ENCODE measurements at regions not wholly inside any gene's neighbourhood (a gene's known extent, or its start where the extent isn't known, plus 50 kb on each side); places are given as distances from the start of the nearest gene placed in this dataset.
"Not testable (repeated sequence)": the region's sequence is repeated elsewhere in the genome, so short reads cannot be mapped to it uniquely, and the experiment has no call there.

DNA sequence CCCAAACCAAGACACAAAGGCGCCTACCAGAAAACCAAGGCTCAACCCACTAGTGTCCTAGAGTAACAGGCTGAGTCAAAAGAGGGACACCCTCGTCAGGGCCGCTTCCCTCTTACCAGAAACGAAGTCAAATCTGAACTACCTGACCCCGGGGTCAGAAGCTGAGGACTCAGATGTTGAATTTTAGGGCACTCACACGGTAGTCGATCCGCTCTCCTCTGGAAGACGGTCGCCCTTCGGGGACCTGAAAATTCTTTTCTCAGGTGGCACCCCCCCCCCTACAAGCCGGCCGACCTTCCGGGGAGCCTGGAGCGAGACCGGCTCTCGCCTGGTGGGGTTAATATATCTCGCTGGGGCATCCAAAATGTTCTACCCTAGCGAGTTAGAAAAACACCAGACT, 121.1 kb upstream of the KCNJ3 start:
- Mint-ChIP-seq H3K9me3 (ENCODE audit: insufficient read depth) (no peaks in the 10 kb centered on the region), H3K27me3 (no peaks in the 10 kb centered on the region), H3K4me1 (no peaks in the 10 kb centered on the region), H3K4me3 (no peak overlapping the region), H3K27ac (no peak overlapping the region)
- H3K27me3 ChIP-seq (replicated peaks in 1 of 4; ENCODE audit: control extremely low read depth in 1 of 4, control insufficient read depth in 3 of 4, insufficient read depth in 4 of 4, low read length in 3 of 4) = no peaks in the 10 kb centered on the region
- POLR2A ChIA-PET = no interaction called here
- H3K27ac ChIP-seq (ENCODE audit: low read length in 2 of 2) = no peak overlapping the region
- H3K9me3 ChIP-seq (ENCODE audit: control extremely low read depth in 1 of 3, control insufficient read depth in 2 of 3, insufficient read depth in 1 of 3, low read length in 2 of 3) = peaks cover 0 to 9% (median 0%) of the 10 kb centered on the region in 3 donors
- no peaks in the 10 kb centered on the region for H4K20me1 ChIP-seq (ENCODE audit: control insufficient read depth, insufficient read depth, low read length, poor library complexity, severe bottlenecking)
- CTCF ChIA-PET = no interaction called here
- H3K79me2 ChIP-seq (ENCODE audit: control insufficient read depth, insufficient read depth, low read length) = no peaks in the 10 kb centered on the region
- no peak overlapping the region for H2AFZ ChIP-seq (ENCODE audit: insufficient read depth, low read depth, low read length, poor library complexity, severe bottlenecking)
- no peaks in the 10 kb centered on the region for H3K4me1 ChIP-seq (ENCODE audit: control insufficient read depth in 2 of 2, insufficient read depth in 2 of 2, low read length in 2 of 2)
- intact Hi-C loops (cut with micrococcal nuclease) = no loop called here
- no peaks in the 10 kb centered on the region for H3K36me3 ChIP-seq (replicated peaks in 1 of 2; ENCODE audit: control extremely low read depth in 1 of 2, control insufficient read depth in 1 of 2, extremely low read depth in 1 of 2, insufficient read depth in 2 of 2, low read length in 1 of 2)
- no peak for TF ChIP-seq EZH2 (IDR thresholded peaks at IDR 0.05; ENCODE audit: borderline replicate concordance, insufficient read depth, low read depth, low read length, poor library complexity, severe bottlenecking)
- TF ChIP-seq, protein P1, sequence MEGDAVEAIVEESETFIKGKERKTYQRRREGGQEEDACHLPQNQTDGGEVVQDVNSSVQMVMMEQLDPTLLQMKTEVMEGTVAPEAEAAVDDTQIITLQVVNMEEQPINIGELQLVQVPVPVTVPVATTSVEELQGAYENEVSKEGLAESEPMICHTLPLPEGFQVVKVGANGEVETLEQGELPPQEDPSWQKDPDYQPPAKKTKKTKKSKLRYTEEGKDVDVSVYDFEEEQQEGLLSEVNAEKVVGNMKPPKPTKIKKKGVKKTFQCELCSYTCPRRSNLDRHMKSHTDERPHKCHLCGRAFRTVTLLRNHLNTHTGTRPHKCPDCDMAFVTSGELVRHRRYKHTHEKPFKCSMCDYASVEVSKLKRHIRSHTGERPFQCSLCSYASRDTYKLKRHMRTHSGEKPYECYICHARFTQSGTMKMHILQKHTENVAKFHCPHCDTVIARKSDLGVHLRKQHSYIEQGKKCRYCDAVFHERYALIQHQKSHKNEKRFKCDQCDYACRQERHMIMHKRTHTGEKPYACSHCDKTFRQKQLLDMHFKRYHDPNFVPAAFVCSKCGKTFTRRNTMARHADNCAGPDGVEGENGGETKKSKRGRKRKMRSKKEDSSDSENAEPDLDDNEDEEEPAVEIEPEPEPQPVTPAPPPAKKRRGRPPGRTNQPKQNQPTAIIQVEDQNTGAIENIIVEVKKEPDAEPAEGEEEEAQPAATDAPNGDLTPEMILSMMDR (IDR thresholded peaks at IDR 0.05) = no peak
- no peak overlapping the region for H3K4me3 ChIP-seq (ENCODE audit: control extremely low read depth in 1 of 5, extremely low read depth in 1 of 5, insufficient read depth in 1 of 5, low read depth in 2 of 5, low read length in 4 of 5)
- ATAC-seq (ENCODE audit: low read depth) (no peak), DNase-seq (no peak)
- WGBS (ENCODE audit: insufficient coverage) = 93% methylated on average over 19 of the region's 19 CpGs
- no peak overlapping the region for H3K9ac ChIP-seq (ENCODE audit: low read length)
- no peak overlapping the region for H3K4me2 ChIP-seq (replicated peaks; ENCODE audit: low read depth, low read length, poor library complexity, severe bottlenecking)

GRCh38 chr2:154580767-154581166, 117.7 kb upstream of the KCNJ3 start:
- Mint-ChIP-seq H3K27me3 (no peaks in the 10 kb centered on the region), H3K4me3 (no peak overlapping the region), H3K27ac (no peak overlapping the region), H3K9me3 (ENCODE audit: insufficient read depth) (no peaks in the 10 kb centered on the region), H3K4me1 (no peaks in the 10 kb centered on the region)
- Histone ChIP-seq H3K4me1 (ENCODE audit: control insufficient read depth in 2 of 2, insufficient read depth in 2 of 2, low read length in 2 of 2) (no peaks in the 10 kb centered on the region), H4K20me1 (ENCODE audit: control insufficient read depth, insufficient read depth, low read length, poor library complexity, severe bottlenecking) (no peaks in the 10 kb centered on the region), H3K4me2 (replicated peaks; ENCODE audit: low read depth, low read length, poor library complexity, severe bottlenecking) (no peak overlapping the region), H3K4me3 (ENCODE audit: control extremely low read depth in 1 of 5, extremely low read depth in 1 of 5, insufficient read depth in 1 of 5, low read depth in 2 of 5, low read length in 4 of 5) (no peak overlapping the region), H3K9ac (ENCODE audit: low read length) (no peak overlapping the region), H3K36me3 (replicated peaks in 1 of 2; ENCODE audit: control extremely low read depth in 1 of 2, control insufficient read depth in 1 of 2, extremely low read depth in 1 of 2, insufficient read depth in 2 of 2, low read length in 1 of 2) (no peaks in the 10 kb centered on the region), H3K9me3 (ENCODE audit: control extremely low read depth in 1 of 3, control insufficient read depth in 2 of 3, insufficient read depth in 1 of 3, low read length in 2 of 3) (peaks cover 0 to 9% (median 0%) of the 10 kb centered on the region in 3 donors), H3K27ac (ENCODE audit: low read length in 2 of 2) (no peak overlapping the region), H3K79me2 (ENCODE audit: control insufficient read depth, insufficient read depth, low read length) (no peaks in the 10 kb centered on the region), H2AFZ (ENCODE audit: insufficient read depth, low read depth, low read length, poor library complexity, severe bottlenecking) (no peak overlapping the region), H3K27me3 (replicated peaks in 1 of 4; ENCODE audit: control extremely low read depth in 1 of 4, control insufficient read depth in 3 of 4, insufficient read depth in 4 of 4, low read length in 3 of 4) (no peaks in the 10 kb centered on the region)
- no peak for DNase-seq
- intact Hi-C loops (cut with micrococcal nuclease) = no loop called here
- CTCF ChIA-PET = no interaction called here
- no peak for ATAC-seq (ENCODE audit: low read depth)
- TF ChIP-seq, protein P1 (IDR thresholded peaks at IDR 0.05) = no peak
- TF ChIP-seq EZH2 (IDR thresholded peaks at IDR 0.05; ENCODE audit: borderline replicate concordance, insufficient read depth, low read depth, low read length, poor library complexity, severe bottlenecking) = no peak
- WGBS (ENCODE audit: insufficient coverage) = no CpG with 5 or more reads among the region's 3 CpGs
- POLR2A ChIA-PET = no interaction called here

GRCh38 chr2:154582694-154583093, 115.8 kb upstream of the KCNJ3 start:
- CTCF ChIA-PET; H3K4me2 ChIP-seq (replicated peaks; ENCODE audit: low read depth, low read length, poor library complexity, severe bottlenecking); H3K27ac Mint-ChIP-seq; H3K9me3 ChIP-seq (ENCODE audit: control extremely low read depth in 1 of 3, control insufficient read depth in 2 of 3, insufficient read depth in 1 of 3, low read length in 2 of 3); H3K4me3 Mint-ChIP-seq; H3K4me3 ChIP-seq (ENCODE audit: control extremely low read depth in 1 of 5, extremely low read depth in 1 of 5, insufficient read depth in 1 of 5, low read depth in 2 of 5, low read length in 4 of 5); H3K27me3 ChIP-seq (replicated peaks in 1 of 4; ENCODE audit: control extremely low read depth in 1 of 4, control insufficient read depth in 3 of 4, insufficient read depth in 4 of 4, low read length in 3 of 4); POLR2A ChIA-PET; DNase-seq; H3K9me3 Mint-ChIP-seq (ENCODE audit: insufficient read depth); H3K9ac ChIP-seq (ENCODE audit: low read length); intact Hi-C loops (cut with micrococcal nuclease); H3K36me3 ChIP-seq (replicated peaks in 1 of 2; ENCODE audit: control extremely low read depth in 1 of 2, control insufficient read depth in 1 of 2, extremely low read depth in 1 of 2, insufficient read depth in 2 of 2, low read length in 1 of 2); ATAC-seq (ENCODE audit: low read depth); H3K4me1 Mint-ChIP-seq; H3K4me1 ChIP-seq (ENCODE audit: control insufficient read depth in 2 of 2, insufficient read depth in 2 of 2, low read length in 2 of 2); H3K27ac ChIP-seq (ENCODE audit: low read length in 2 of 2); H3K79me2 ChIP-seq (ENCODE audit: control insufficient read depth, insufficient read depth, low read length); H3K27me3 Mint-ChIP-seq; H4K20me1 ChIP-seq (ENCODE audit: control insufficient read depth, insufficient read depth, low read length, poor library complexity, severe bottlenecking); H2AFZ ChIP-seq (ENCODE audit: insufficient read depth, low read depth, low read length, poor library complexity, severe bottlenecking): not testable (repeated sequence)
- WGBS (ENCODE audit: insufficient coverage) = 86% methylated on average over 4 of the region's 6 CpGs
